K562 (cell line): ENCODE measurements at regions not wholly inside any gene's neighbourhood (a gene's known extent, or its start where the extent isn't known, plus 50 kb on each side); places are given as distances from the start of the nearest gene placed in this dataset.

Experiments used
- ATAC-seq: fragments of 200-7000 bp; cut with Tn5 transposase; 3 replicates; pipeline ENCODE4 v1.9.1; 2020; ENCODE audit warnings: moderate library complexity
- BruUV-seq: library from RNA; stranded (reverse); fragments of 400-500 nt; replicated peaks from 2 replicates; lab custom pipeline; 2021; lab: Mats Ljungman, UMichigan
- CTCF ChIA-PET: fragments of 300-600 bp; formaldehyde crosslinking; extraction: SDS; loops from one replicate; lab custom pipeline; 2021; ENCODE audit warnings: low intra/inter-chr PET ratio; lab: Yijun Ruan, JAX
- POLR2A ChIA-PET: fragments of 300-600, 350-650 bp; sonication (Branson Sonifier 250); formaldehyde crosslinking; extraction: SDS; loops from one replicate; lab custom pipeline; 2021; ENCODE audit warnings: antibody characterized with exemption, inconsistent platforms; lab: Yijun Ruan, JAX
- DNase-seq, 4 experiments: peaks; one replicate each; pipeline versions ENCODE4 v3.0.0 to v3.0.0-alpha.2; 2011 to 2018; ENCODE audit warnings: low spot score in 3 of 4, mixed read lengths in 3 of 4; ENCODE audit errors: extremely low read depth in 1 of 4
- FAIRE-seq: peaks from 2 replicates; lab custom pipeline; 2011; peaks lifted over from hg19 to GRCh38; lab: Jason Lieb, UNC
- H2AFZ ChIP-seq: 2 replicates; pipeline ENCODE4 v1.6.0; 2011; ENCODE audit warnings: low read depth, low read length, control low read depth, inconsistent platforms
- H3K27ac ChIP-seq: fragments of 200-600 bp; 3 replicates; pipeline ENCODE4 v1.8.0; 2011; ENCODE audit warnings: low read depth, mild to moderate bottlenecking, control low read depth, inconsistent platforms, low read length, moderate library complexity, mixed read lengths; ENCODE audit errors: extremely low read depth
- H3K27me3 ChIP-seq, 2 experiments: fragments of 300-600 bp in 1 of 2; 2 replicates in 1 of 2; 3 replicates in 1 of 2; pipeline versions ENCODE4 v1.6.0 to v1.8.0; 2011; ENCODE audit warnings: inconsistent platforms in 2 of 2, low read length in 2 of 2, mild to moderate bottlenecking in 1 of 2, mixed read lengths in 1 of 2, moderate library complexity in 1 of 2; ENCODE audit not compliant: control insufficient read depth in 2 of 2, insufficient read depth in 2 of 2
- H3K36me3 ChIP-seq: fragments of 300-600 bp; 3 replicates; pipeline ENCODE4 v1.8.0; 2011; ENCODE audit warnings: mild to moderate bottlenecking, low read length, inconsistent platforms; ENCODE audit not compliant: control insufficient read depth, insufficient read depth
- H3K4me1 ChIP-seq, 2 experiments: fragments of 200-600 bp in 1 of 2; replicated peaks in 1 of 2; 2 replicates in 1 of 2; 3 replicates in 1 of 2; pipeline versions ENCODE4 v1.5.1 to v1.8.0; 2011; ENCODE audit warnings: inconsistent platforms in 2 of 2, low read length in 2 of 2, mild to moderate bottlenecking in 1 of 2, mixed read lengths in 1 of 2, moderate library complexity in 1 of 2; ENCODE audit not compliant: control insufficient read depth in 2 of 2, insufficient read depth in 2 of 2
- H3K4me2 ChIP-seq: 2 replicates; pipeline ENCODE4 v1.6.1; 2011; ENCODE audit warnings: low read length, control low read depth, inconsistent platforms, mixed read lengths; ENCODE audit not compliant: insufficient read depth
- H3K4me3 ChIP-seq: fragments of 200-600 bp; sonication (generic), shearing (Covaris generic); 2 replicates; pipeline ENCODE4 v1.5.1; 2016; ENCODE audit warnings: control low read depth, inconsistent platforms
- H3K79me2 ChIP-seq: fragments of 200-600 bp; 3 replicates; pipeline ENCODE4 v1.8.0; 2011; ENCODE audit warnings: low read length, inconsistent platforms; ENCODE audit not compliant: control insufficient read depth, insufficient read depth
- H3K9ac ChIP-seq, 2 experiments: 2 replicates each; pipeline versions ENCODE4 v1.6.0 to v1.6.1; 2011; ENCODE audit warnings: low read depth in 2 of 2, low read length in 2 of 2, control low read depth in 1 of 2, inconsistent platforms in 1 of 2, mild to moderate bottlenecking in 1 of 2, mixed read lengths in 1 of 2; ENCODE audit not compliant: insufficient read depth in 1 of 2
- H3K9me1 ChIP-seq: one replicate; pipeline ENCODE4 v1.6.0; 2011; ENCODE audit warnings: inconsistent platforms, mild to moderate bottlenecking, low read length, moderate library complexity; ENCODE audit not compliant: control insufficient read depth, insufficient read depth
- H3K9me3 ChIP-seq: replicated peaks from 2 replicates; pipeline ENCODE4 v1.5.1; 2011; ENCODE audit warnings: low read depth, low read length, inconsistent platforms; ENCODE audit not compliant: control insufficient read depth, insufficient read depth
- H4K20me1 ChIP-seq: replicated peaks from 2 replicates; pipeline ENCODE4 v1.6.1; 2011; ENCODE audit warnings: low read length, inconsistent platforms, mixed read lengths; ENCODE audit not compliant: control insufficient read depth, insufficient read depth
- ARHGAP35 ChIP-seq: fragments of 450-650 bp; IDR thresholded peaks from 2 replicates; pipeline ENCODE4 v1.6.1; 2018; ENCODE audit not compliant: partially characterized antibody
- CHD7 ChIP-seq: fragments of 200-600 bp; sonication (generic); IDR thresholded peaks from one replicate; pipeline ENCODE4 v1.6.1; 2012; ENCODE audit warnings: mild to moderate bottlenecking, low read depth, low read length, inconsistent platforms
- KLF13 ChIP-seq: fragments of 450-650 bp; IDR thresholded peaks from 2 replicates; pipeline ENCODE4 v1.6.1; 2016; ENCODE audit warnings: missing genetic modification characterization, low read depth, mild to moderate bottlenecking, missing compliant biosample characterization, moderate library complexity, borderline replicate concordance
- MEF2D ChIP-seq: conservative IDR thresholded peaks from 2 replicates; pipeline ENCODE4 v1.6.1; 2016; ENCODE audit warnings: low read depth, missing genetic modification characterization, missing compliant biosample characterization
- RCOR1 ChIP-seq, 2 experiments: IDR thresholded peaks; 2 replicates each; pipeline ENCODE4 v1.6.1; 2012; ENCODE audit warnings: low read depth in 2 of 2, low read length in 2 of 2, borderline replicate concordance in 1 of 2, improper control_type of control experiment in 1 of 2
- RHOXF2B ChIP-seq: fragments of 250-450 bp; sonication (Bioruptor Pico); conservative IDR thresholded peaks from 2 replicates; pipeline ENCODE4 v1.5.1; 2021
- TOE1 ChIP-seq, 2 experiments: fragments of 450-650 bp in 1 of 2; sonication (generic) in 1 of 2; formaldehyde crosslinking in 1 of 2; IDR thresholded peaks; 2 replicates each; pipeline versions ENCODE4 v1.7.1 to v1.8.0; 2016 to 2022; ENCODE audit warnings: borderline replicate concordance in 2 of 2, mild to moderate bottlenecking in 2 of 2, antibody characterized with exemption in 1 of 2, inconsistent platforms in 1 of 2, low read depth in 1 of 2, missing genetic modification reagents in 1 of 2, moderate library complexity in 1 of 2
- ZBTB17 ChIP-seq: fragments of 450-650 bp; formaldehyde crosslinking; IDR thresholded peaks from 2 replicates; pipeline ENCODE4 v1.4.0; 2020; ENCODE audit warnings: mild to moderate bottlenecking
- ZBTB7A ChIP-seq: IDR thresholded peaks from 2 replicates; pipeline ENCODE4 v1.6.1; 2011; ENCODE audit warnings: low read depth, mild to moderate bottlenecking, low read length, moderate library complexity, borderline replicate concordance; ENCODE audit not compliant: control insufficient read depth
- in situ Hi-C: fragments of 300-500 bp; cut with MboI; formaldehyde crosslinking; loops from 4 replicates; pipeline ENCODE4 v1.15.0; 2018; ENCODE audit warnings: inconsistent platforms, mixed read lengths
- intact Hi-C: fragments of 100-400 bp; cut with micrococcal nuclease; formaldehyde crosslinking; loops from 2 replicates; pipeline ENCODE4 v1.14.2; 2022

- in situ Hi-C loops: no loop called here
- Histone ChIP-seq H3K4me2 (no peak overlapping the region), H2AFZ (no peak overlapping the region), H3K79me2 (no peaks in the 10 kb centered on the region), H3K9me3 (peaks cover 4% of the 10 kb centered on the region; the same call in 1 of the 2 replicates), H3K27ac (no peak overlapping the region), H4K20me1 (no peaks in the 10 kb centered on the region), H3K4me1 (no peaks in the 10 kb centered on the region), H3K4me3 (no peak overlapping the region), H3K36me3 (no peaks in the 10 kb centered on the region), H3K9ac (no peak overlapping the region), H3K9me1 (no peaks in the 10 kb centered on the region), H3K27me3 (no peaks in the 10 kb centered on the region)
- FAIRE-seq (no peak), ATAC-seq (no peak), DNase-seq (no peak)
- CTCF ChIA-PET: no interaction called here
- BruUV-seq: no TSS peak
- POLR2A ChIA-PET: no interaction called here
- intact Hi-C loops: no loop called here
- TF ChIP-seq CHD7 (no peak), ZBTB7A (no peak), MEF2D (no peak), KLF13 (tag) (no peak), TOE1 (IDR thresholded peaks at IDR 0.05; ENCODE audit: borderline replicate concordance) (no peak), TOE1 (CRISPR knock-in tag; IDR thresholded peaks at IDR 0.05; ENCODE audit: borderline replicate concordance, low read depth) (no peak), RCOR1 (IDR thresholded peaks at IDR 0.05; ENCODE audit: borderline replicate concordance in 1 of 2, low read depth in 2 of 2, low read length in 2 of 2) (no peak), RHOXF2B (CRISPR knock-in tag) (no peak), ARHGAP35 (no peak), ZBTB17 (no peak)
Measured at GRCh38 chr3:174700736-174701135, 158.4 kb upstream of the NAALADL2 start.
